Adrenal gland (tissue), 5 donors: ENCODE measurements at regions not wholly inside any gene's neighbourhood (a gene's known extent, or its start where the extent isn't known, plus 50 kb on each side); places are given as distances from the start of the nearest gene placed in this dataset.

Source experiments
- POLR2A ChIP-seq, 2 donors: fragments of 450-650 bp; IDR thresholded peaks; one replicate each; pipeline ENCODE4 v1.6.1; 2017; ENCODE audit warnings: antibody characterized with exemption in 2 of 2, mild to moderate bottlenecking in 2 of 2, moderate library complexity in 1 of 2
- TF ChIP-seq, protein P1 (sequence below), 6 experiments: fragments of 450-650 bp in 4 of 6; fragments of 200-600 bp in 2 of 6; sonication (generic) in 1 of 6; IDR thresholded peaks; 1 replicate in 5 of 6; 2 replicates in 1 of 6; pipeline versions ENCODE4 v1.5.1 to v1.8.0; 2016 to 2021; ENCODE audit warnings: antibody characterized with exemption in 6 of 6, mild to moderate bottlenecking in 2 of 6, moderate library complexity in 1 of 6
- donor health status: DM: no; HTN: no; CAD: no.

DNA sequence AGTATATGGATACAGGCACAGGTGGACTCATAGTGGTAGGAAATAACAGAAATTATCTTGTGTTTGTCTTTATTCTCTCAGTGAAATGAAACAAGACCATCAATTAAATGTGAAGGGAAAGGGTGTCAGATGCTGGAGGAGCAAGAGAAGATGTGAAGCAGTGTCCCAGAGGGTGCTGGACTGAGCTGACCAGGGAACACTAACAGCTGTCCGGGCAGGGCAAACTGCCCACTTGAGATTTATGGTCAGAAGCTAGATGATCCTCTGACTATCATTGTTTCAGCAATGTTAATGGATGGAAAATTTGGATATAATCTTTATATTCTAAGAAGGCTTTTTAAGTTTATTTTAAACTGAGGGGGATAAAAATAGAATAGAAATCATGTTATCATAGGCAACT, 267.2 kb upstream of the SLC7A11 start:
- TF ChIP-seq, protein P1, sequence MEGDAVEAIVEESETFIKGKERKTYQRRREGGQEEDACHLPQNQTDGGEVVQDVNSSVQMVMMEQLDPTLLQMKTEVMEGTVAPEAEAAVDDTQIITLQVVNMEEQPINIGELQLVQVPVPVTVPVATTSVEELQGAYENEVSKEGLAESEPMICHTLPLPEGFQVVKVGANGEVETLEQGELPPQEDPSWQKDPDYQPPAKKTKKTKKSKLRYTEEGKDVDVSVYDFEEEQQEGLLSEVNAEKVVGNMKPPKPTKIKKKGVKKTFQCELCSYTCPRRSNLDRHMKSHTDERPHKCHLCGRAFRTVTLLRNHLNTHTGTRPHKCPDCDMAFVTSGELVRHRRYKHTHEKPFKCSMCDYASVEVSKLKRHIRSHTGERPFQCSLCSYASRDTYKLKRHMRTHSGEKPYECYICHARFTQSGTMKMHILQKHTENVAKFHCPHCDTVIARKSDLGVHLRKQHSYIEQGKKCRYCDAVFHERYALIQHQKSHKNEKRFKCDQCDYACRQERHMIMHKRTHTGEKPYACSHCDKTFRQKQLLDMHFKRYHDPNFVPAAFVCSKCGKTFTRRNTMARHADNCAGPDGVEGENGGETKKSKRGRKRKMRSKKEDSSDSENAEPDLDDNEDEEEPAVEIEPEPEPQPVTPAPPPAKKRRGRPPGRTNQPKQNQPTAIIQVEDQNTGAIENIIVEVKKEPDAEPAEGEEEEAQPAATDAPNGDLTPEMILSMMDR (IDR thresholded peaks at IDR 0.05) = no peak
- TF ChIP-seq POLR2A (IDR thresholded peaks at IDR 0.05) = no peak
